Daoy (cell line): ENCODE measurements at regions not wholly inside any gene's neighbourhood (a gene's known extent, or its start where the extent isn't known, plus 50 kb on each side); places are given as distances from the start of the nearest gene placed in this dataset.
"Not testable (repeated sequence)": the region's sequence is repeated elsewhere in the genome, so short reads cannot be mapped to it uniquely, and the experiment has no call there.

Source experiments
- DNase-seq: peaks from one replicate; pipeline ENCODE4 v3.0.0-alpha.2; 2015; ENCODE audit warnings: low read depth

GRCh38 chr20:30668418-30668817 lies 589.0 kb upstream of the DEFB115 start:
- not testable (repeated sequence) for DNase-seq

DNA sequence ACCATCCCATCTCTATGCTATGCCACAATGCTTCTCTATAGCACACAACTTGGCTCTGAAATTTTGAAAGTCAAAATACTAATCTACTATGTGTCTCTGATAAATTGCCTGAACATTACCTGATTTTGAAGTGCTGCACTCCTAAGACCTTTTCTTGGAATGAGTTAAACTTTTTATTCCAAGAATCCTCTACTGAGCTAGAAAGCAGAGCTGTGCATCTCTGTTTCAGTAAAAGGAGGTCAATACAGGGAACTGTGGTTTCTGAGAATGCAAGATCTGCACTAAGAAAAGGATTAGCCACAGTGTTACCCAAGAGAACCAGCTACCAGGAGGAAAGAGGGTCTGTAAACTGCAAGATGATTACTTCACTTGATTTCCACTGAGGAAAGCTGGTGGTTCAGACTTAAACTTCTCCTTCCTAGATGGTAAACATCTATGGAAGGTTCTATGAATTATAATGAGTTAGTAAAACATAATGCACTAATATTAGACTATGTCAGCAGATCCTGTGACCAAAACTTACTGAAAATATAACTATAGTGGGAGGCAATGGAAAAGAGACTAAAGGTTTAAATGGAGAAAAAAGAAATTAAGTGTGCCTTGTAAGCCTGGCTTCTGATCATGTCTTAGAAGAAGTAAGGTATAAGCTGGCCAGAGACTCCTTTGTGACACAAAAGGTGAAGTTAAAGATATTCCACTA lies 588.0 kb upstream of the DEFB115 start:
- not testable (repeated sequence) for DNase-seq

DNA sequence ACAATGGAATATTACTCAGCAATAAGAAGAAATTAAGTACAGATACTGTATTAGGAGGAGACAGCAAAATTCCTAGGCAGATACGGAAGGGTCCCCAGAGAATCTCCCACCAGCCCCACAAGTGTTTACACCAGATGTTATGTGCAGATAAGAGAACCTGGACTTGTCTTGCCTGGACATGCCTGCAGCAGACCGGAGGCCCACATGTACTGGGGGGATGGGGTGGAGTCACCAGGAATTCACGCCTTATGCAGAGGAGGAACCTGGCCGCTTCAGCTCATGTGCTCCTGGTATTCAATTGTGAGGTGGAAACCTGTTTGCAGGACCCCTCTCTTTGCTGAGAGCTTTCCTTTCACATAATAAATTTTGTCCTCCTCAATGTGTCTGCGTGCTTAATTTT lies 586.3 kb upstream of the DEFB115 start:
- not testable (repeated sequence) for DNase-seq

- DNase-seq = not testable (repeated sequence)
These were observed 581.4 kb upstream of the DEFB115 start for GRCh38 chr20:30675988-30676564.

- DNase-seq = not testable (repeated sequence)
These were observed 575.2 kb upstream of the DEFB115 start for GRCh38 chr20:30682236-30682635.

GRCh38 chr20:30712861-30713260 lies 544.6 kb upstream of the DEFB115 start:
- DNase-seq = not testable (repeated sequence)

DNA sequence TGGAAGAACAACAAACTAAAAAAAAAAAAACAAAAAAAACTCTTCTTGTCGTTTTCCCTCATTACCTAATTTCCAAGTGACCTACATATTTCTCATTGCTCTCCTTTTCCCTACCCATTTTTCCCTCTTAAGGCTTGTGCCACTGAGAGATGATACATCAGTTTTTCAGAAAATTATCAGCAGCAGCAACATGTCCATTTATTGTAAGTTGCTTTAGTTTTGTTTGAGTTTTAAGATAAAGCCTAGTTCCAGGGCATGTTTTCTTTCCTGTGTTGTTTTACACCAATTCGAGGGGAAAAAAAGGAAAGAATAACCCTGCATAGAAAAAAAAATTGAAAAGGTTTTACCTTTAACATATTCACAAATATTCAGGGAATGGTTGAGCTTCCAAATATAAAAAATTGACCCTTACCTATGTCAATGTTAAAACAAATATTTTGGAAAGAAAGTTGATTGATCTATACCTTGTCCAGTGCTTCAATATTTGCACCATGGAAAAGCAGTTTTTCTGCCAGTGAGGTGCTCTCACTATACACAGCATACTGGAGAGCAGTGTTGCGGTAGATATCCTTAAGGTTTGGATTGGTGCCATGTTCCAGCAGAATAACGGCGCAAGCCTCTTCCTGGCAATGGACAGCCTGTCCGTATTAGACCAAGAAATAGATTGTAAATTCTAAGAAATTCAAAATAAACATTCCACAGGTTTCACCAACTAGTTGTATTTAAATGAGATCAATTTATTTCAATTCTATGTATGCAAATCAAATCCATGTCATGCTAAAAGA lies 537.9 kb upstream of the DEFB115 start:
- not testable (repeated sequence) for DNase-seq

GRCh38 chr20:30723511-30723910 lies 534.0 kb upstream of the DEFB115 start:
- DNase-seq = not testable (repeated sequence)

DNA sequence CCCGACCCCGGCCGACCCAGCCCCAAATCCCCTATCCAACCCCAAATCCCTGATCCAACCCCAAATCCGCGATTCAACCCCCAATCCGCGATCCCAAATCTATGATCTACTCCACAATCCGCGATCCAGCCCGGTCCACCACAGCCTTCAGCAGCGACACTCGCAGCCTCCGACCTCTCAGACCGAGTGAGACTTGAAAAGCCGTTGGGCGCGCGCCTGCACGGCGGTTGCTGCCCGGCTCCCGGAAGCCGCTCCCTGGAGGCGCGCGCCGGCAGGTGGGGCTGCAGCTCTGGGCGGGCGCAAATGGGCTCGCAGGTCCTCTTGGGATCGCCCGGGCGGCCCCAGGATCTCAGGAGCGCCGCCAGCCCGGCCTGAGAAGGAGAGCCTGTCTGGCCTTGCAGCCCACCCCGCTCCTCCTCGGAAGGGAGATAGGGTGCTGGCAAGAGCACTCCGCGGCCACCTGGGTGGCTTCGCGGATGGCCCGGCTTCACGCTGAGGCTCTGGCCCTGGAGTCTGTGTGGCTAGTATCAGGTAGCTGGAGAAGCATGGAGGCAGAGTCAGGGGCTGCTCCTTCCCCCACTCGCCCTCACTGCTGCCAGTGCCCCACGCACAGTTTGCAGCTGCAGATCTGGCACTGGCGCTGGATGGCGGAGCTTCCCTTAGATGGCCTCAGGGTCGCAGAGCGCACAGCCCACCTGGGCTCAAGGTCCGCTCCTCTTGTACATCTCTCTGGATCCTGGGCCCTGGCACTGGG lies 533.4 kb upstream of the DEFB115 start:
- peak; percentile 81 for DNase-seq

GRCh38 chr20:30724688-30725074 lies 532.8 kb upstream of the DEFB115 start:
- not testable (repeated sequence) for DNase-seq

DNA sequence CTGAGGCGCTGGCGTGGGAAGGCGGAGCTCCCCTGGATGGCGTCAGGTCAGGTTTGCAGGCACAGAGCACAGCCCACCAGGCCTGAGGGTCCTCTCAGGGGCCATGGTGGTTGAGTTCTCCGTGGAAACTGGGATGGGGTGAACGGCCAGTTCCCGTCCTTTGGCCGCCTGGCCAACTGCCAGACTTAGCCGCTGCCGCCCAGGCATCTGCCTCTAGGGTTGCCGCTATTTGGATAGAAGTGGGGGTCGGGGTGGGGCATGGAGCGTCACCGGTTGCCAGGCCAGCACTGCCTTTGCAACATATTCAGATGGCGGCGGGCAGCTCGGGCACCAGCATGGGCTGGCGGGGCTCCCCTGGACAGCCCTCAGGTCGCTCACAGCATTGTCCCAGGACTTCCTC lies 532.3 kb upstream of the DEFB115 start:
- not testable (repeated sequence) for DNase-seq

- not testable (repeated sequence) for DNase-seq
These were observed 529.1 kb upstream of the DEFB115 start for GRCh38 chr20:30728271-30728885.
